Gastrocnemius medialis (tissue), 4 donors: ENCODE measurements at regions not wholly inside any gene's neighbourhood (a gene's known extent, or its start where the extent isn't known, plus 50 kb on each side); places are given as distances from the start of the nearest gene placed in this dataset.

Experiments used
- ATAC-seq, 2 donors: fragments of 150-250 bp; one replicate each; pipeline ENCODE4 v1.9.1; 2016
- DNase-seq, 2 donors: peaks; one replicate each; pipeline ENCODE4 v3.0.0-alpha.2; 2019
- H3K27ac ChIP-seq, 4 donors: fragments of 200-600 bp; sonication (generic); 1 replicate in 1 of 4; 2 replicates in 3 of 4; pipeline ENCODE4 v1.5.1; 2016 to 2018; ENCODE audit warnings: mild to moderate bottlenecking in 2 of 4, moderate library complexity in 1 of 4
- H3K27me3 ChIP-seq, 3 donors: fragments of 200-600 bp; sonication (generic) in 2 of 3; 1 replicate in 1 of 3; 2 replicates in 2 of 3; pipeline versions ENCODE4 v1.5.1 to v1.6.0; 2016 to 2019; ENCODE audit warnings: mild to moderate bottlenecking in 1 of 3, moderate library complexity in 1 of 3
- H3K36me3 ChIP-seq, 2 donors: fragments of 200-600 bp; sonication (generic) in 1 of 2; one replicate each; pipeline ENCODE4 v1.5.1; 2017 to 2018
- H3K4me1 ChIP-seq, 2 donors: fragments of 200-600 bp; sonication (generic) in 1 of 2; one replicate each; pipeline ENCODE4 v1.5.1; 2016 to 2017; ENCODE audit warnings: mild to moderate bottlenecking in 2 of 2
- H3K4me3 ChIP-seq, 4 donors: fragments of 200-600 bp; sonication (generic) in 3 of 4; 1 replicate in 1 of 4; 2 replicates in 3 of 4; pipeline ENCODE4 v1.5.1; 2016 to 2019; ENCODE audit warnings: mild to moderate bottlenecking in 2 of 4
- H3K9me3 ChIP-seq, 3 donors: fragments of 200-600 bp; sonication (generic) in 2 of 3; 1 replicate in 1 of 3; 2 replicates in 2 of 3; pipeline ENCODE4 v1.5.1; 2016 to 2019
- POLR2A ChIP-seq, 2 donors: fragments of 450-650 bp; IDR thresholded peaks; one replicate each; pipeline ENCODE4 v1.6.1; 2017; ENCODE audit warnings: antibody characterized with exemption in 2 of 2, mild to moderate bottlenecking in 2 of 2, moderate library complexity in 2 of 2
- in situ Hi-C, 4 donors: fragments of 200-750 bp; cut with MboI; loops; one replicate each; pipeline versions ENCODE4 v1.15.0 to v1.8.0; 2017; ENCODE audit warnings: low sequenced_read_pairs in 4 of 4
- intact Hi-C: fragments of 100-400 bp; cut with DNase I; formaldehyde crosslinking; loops from one replicate; pipeline ENCODE4 v1.15.1; 2023; ENCODE audit warnings: low total_unique reads
- TF ChIP-seq, protein P1 (sequence below), 5 experiments: fragments of 450-650 bp in 3 of 5; fragments of 200-600 bp in 2 of 5; sonication (generic) in 2 of 5; IDR thresholded peaks in 4 of 5; conservative IDR thresholded peaks in 1 of 5; 1 replicate in 4 of 5; 2 replicates in 1 of 5; pipeline ENCODE4 v1.5.1; 2016 to 2019; ENCODE audit warnings: antibody characterized with exemption in 5 of 5, mild to moderate bottlenecking in 3 of 5, moderate library complexity in 3 of 5

DNA sequence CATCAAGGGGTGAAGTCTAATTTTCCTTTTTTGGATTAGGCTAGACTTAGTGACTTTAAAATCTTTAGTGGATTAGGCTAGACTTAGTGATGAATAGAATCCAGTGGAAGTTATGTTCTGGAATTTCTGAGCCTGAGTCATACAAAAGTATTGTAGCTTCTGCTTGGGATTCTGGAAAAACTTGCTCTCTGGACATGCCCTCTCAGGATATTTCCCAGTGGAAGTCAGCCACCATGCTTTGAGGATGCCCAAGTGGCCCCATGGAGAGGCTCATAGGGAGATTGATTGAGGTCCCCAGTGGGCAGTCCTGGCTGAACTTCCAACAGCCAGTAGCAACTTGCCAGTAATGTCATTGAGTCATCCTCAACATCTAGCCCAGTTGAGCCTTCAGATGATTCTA, 112.4 kb upstream of the PRLR start:
- TF ChIP-seq, protein P1, sequence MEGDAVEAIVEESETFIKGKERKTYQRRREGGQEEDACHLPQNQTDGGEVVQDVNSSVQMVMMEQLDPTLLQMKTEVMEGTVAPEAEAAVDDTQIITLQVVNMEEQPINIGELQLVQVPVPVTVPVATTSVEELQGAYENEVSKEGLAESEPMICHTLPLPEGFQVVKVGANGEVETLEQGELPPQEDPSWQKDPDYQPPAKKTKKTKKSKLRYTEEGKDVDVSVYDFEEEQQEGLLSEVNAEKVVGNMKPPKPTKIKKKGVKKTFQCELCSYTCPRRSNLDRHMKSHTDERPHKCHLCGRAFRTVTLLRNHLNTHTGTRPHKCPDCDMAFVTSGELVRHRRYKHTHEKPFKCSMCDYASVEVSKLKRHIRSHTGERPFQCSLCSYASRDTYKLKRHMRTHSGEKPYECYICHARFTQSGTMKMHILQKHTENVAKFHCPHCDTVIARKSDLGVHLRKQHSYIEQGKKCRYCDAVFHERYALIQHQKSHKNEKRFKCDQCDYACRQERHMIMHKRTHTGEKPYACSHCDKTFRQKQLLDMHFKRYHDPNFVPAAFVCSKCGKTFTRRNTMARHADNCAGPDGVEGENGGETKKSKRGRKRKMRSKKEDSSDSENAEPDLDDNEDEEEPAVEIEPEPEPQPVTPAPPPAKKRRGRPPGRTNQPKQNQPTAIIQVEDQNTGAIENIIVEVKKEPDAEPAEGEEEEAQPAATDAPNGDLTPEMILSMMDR (IDR thresholded peaks at IDR 0.05 in 4 of 5, conservative IDR thresholded peaks at IDR 0.05 in 1 of 5) = no peak
- no peak for TF ChIP-seq POLR2A (IDR thresholded peaks at IDR 0.05)
- DNase-seq (no peak), ATAC-seq (no peak)
- in situ Hi-C loops (no loop called here), intact Hi-C loops (no loop called here)
- Histone ChIP-seq H3K36me3 (no peaks in the 10 kb centered on the region), H3K27me3 (no peaks in the 10 kb centered on the region), H3K27ac (no peak overlapping the region), H3K4me1 (no peaks in the 10 kb centered on the region), H3K4me3 (no peak overlapping the region), H3K9me3 (no peaks in the 10 kb centered on the region)

DNA sequence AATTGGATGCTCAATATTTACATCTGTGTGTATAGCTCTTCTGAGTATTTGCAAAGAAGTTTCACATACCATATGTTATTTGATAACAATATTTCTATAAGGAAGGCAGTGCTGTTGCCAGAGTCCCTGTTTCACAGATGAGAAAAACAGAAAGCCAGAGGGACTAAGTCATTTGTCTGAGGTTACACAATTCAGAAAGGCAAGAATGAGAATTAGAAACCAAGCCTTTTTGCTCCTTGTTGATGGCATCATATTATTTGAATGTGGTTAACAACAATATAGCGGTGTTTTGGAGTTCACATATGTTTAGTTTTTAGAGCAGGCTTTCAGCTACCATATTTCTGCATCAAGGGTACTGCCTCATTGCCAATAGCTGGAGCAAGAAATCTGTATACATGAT, 110.9 kb upstream of the PRLR start:
- ATAC-seq = no peak

DNA sequence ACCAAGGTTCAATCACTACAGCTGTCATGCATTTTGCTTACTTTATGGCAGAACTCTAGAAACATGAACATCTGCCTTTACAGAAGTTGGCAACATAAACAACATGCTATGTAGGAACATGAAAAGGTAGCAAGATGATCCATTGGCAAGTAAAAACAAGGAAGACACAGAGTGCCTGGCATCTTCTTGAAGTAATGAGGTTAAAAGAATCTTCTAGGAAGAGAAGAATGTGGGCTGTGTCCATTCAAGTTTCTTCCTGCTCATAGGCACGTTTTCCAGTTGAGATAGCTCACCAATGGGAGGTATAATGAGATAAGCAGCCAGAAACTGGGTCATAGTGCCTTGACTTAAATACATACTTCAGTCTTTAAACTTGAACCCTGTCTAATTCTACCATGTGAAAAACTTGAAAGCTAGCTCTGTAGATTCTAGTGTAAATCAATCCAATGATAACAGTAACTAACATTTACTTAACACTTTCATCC, 109.4 kb upstream of the PRLR start:
- in situ Hi-C loops = no loop called here
- H3K36me3 ChIP-seq = no peaks in the 10 kb centered on the region

More for the DNA sequence above, 110.9 kb upstream of the PRLR start:
- H3K4me1 ChIP-seq = no peaks in the 10 kb centered on the region
- no peak overlapping the region for H3K4me3 ChIP-seq
- H3K27me3 ChIP-seq = no peaks in the 10 kb centered on the region
- H3K27ac ChIP-seq = no peak overlapping the region
- no peak for TF ChIP-seq POLR2A (IDR thresholded peaks at IDR 0.05)
- TF ChIP-seq, protein P1 (IDR thresholded peaks at IDR 0.05 in 4 of 5, conservative IDR thresholded peaks at IDR 0.05 in 1 of 5) = no peak
- intact Hi-C loops = no loop called here
- H3K36me3 ChIP-seq = no peaks in the 10 kb centered on the region
- no peak for DNase-seq
- in situ Hi-C loops = no loop called here
- no peaks in the 10 kb centered on the region for H3K9me3 ChIP-seq

GRCh38 chr5:35339006-35339405, 108.7 kb upstream of the PRLR start:
- H3K27ac ChIP-seq = no peak overlapping the region
- no peaks in the 10 kb centered on the region for H3K36me3 ChIP-seq
- no peaks in the 10 kb centered on the region for H3K9me3 ChIP-seq
- DNase-seq = no peak
- in situ Hi-C loops (no loop called here), intact Hi-C loops (no loop called here)
- no peaks in the 10 kb centered on the region for H3K4me1 ChIP-seq
- no peak overlapping the region for H3K4me3 ChIP-seq
- no peak for ATAC-seq
- TF ChIP-seq, protein P1 (IDR thresholded peaks at IDR 0.05 in 4 of 5, conservative IDR thresholded peaks at IDR 0.05 in 1 of 5) = no peak
- TF ChIP-seq POLR2A (IDR thresholded peaks at IDR 0.05) = no peak
- H3K27me3 ChIP-seq = no peaks in the 10 kb centered on the region

More for the DNA sequence above, 109.4 kb upstream of the PRLR start:
- intact Hi-C loops = no loop called here
- Histone ChIP-seq H3K9me3 (no peaks in the 10 kb centered on the region), H3K27ac (no peak overlapping the region), H3K4me1 (no peaks in the 10 kb centered on the region), H3K27me3 (no peaks in the 10 kb centered on the region), H3K4me3 (no peak overlapping the region)
- DNase-seq (no peak), ATAC-seq (no peak)
- TF ChIP-seq, protein P1 (IDR thresholded peaks at IDR 0.05 in 4 of 5, conservative IDR thresholded peaks at IDR 0.05 in 1 of 5) = no peak
- TF ChIP-seq POLR2A (IDR thresholded peaks at IDR 0.05) = no peak

DNA sequence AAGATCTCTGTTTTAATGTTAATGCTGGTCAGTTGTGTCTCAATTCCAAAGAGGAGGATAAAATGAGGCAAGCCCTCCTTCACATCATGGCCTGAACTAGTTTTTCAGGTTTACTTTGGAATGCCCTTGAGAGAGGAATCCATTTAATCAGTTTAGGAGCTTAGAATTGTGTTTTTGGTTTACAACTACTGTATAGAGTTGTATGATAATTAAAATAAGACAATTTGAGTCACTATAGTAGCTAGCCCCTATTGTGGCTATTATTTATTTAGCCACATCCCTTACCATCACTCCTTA, 107.8 kb upstream of the PRLR start:
- no peaks in the 10 kb centered on the region for H3K36me3 ChIP-seq
- no peak for ATAC-seq
- no peaks in the 10 kb centered on the region for H3K4me1 ChIP-seq
- in situ Hi-C loops (no loop called here), intact Hi-C loops (no loop called here)
- no peaks in the 10 kb centered on the region for H3K9me3 ChIP-seq
- H3K27ac ChIP-seq = no peak overlapping the region
- TF ChIP-seq, protein P1 (IDR thresholded peaks at IDR 0.05 in 4 of 5, conservative IDR thresholded peaks at IDR 0.05 in 1 of 5) = no peak
- no peak for TF ChIP-seq POLR2A (IDR thresholded peaks at IDR 0.05)
- H3K4me3 ChIP-seq = no peak overlapping the region
- H3K27me3 ChIP-seq = no peaks in the 10 kb centered on the region
- DNase-seq = no peak
